ENCODE measurements at regions not wholly inside any gene's neighbourhood (a gene's known extent, or its start where the extent isn't known, plus 50 kb on each side); places are given as distances from the start of the nearest gene placed in this dataset.

GRCh38 chr17:52476638-52477313 is 318.3 kb upstream of the CA10 start:
- H3K27me3 Mint-ChIP-seq (ENCODE audit: low read depth, unreplicated experiment) = no peaks in the 10 kb centered on the region
- no peak overlapping the region for H3K27ac ChIP-seq (ENCODE audit: low read depth, low read length)
- no peaks in the 10 kb centered on the region for H4K20me1 ChIP-seq (ENCODE audit: insufficient read depth, low read length)
- no peak overlapping the region for H3K4me2 ChIP-seq (ENCODE audit: low read length)
- no peaks in the 10 kb centered on the region for H3K36me3 ChIP-seq (ENCODE audit: insufficient read depth, low read length)
- TF ChIP-seq CTCF (IDR thresholded peaks at IDR 0.05; ENCODE audit: insufficient read depth, low read depth, low read length) (no peak), EZH2 (IDR thresholded peaks at IDR 0.05; ENCODE audit: insufficient read depth, low read length) (no peak)
- H3K4me1 ChIP-seq (ENCODE audit: insufficient read depth, low read length) = no peaks in the 10 kb centered on the region
- DNase-seq (ENCODE audit: low read depth) (no peak), FAIRE-seq (no peak)
- no peaks in the 10 kb centered on the region for H3K9me3 Mint-ChIP-seq (ENCODE audit: unreplicated experiment)
- H3K4me3 Mint-ChIP-seq (ENCODE audit: unreplicated experiment) = no peak overlapping the region
- H3K9ac ChIP-seq (ENCODE audit: low read length) = no peak overlapping the region
- H3K27ac Mint-ChIP-seq (ENCODE audit: unreplicated experiment) = no peak overlapping the region
- no peaks in the 10 kb centered on the region for H3K79me2 ChIP-seq (ENCODE audit: insufficient read depth, low read length)
- peaks cover 3% of the 10 kb centered on the region for H3K9me3 ChIP-seq (ENCODE audit: insufficient read depth, low read depth, low read length)
- H3K36me3 Mint-ChIP-seq (ENCODE audit: low read depth, unreplicated experiment) = no peaks in the 10 kb centered on the region
- no peaks in the 10 kb centered on the region for H3K4me1 Mint-ChIP-seq (ENCODE audit: low read depth, unreplicated experiment)
- H3K27me3 ChIP-seq (ENCODE audit: insufficient read depth, low read length) = no peaks in the 10 kb centered on the region
- no peak overlapping the region for H2AFZ ChIP-seq (ENCODE audit: low read depth, low read length)
- H3K4me3 ChIP-seq (ENCODE audit: insufficient read depth, low read depth, low read length) = no peak overlapping the region

DNA sequence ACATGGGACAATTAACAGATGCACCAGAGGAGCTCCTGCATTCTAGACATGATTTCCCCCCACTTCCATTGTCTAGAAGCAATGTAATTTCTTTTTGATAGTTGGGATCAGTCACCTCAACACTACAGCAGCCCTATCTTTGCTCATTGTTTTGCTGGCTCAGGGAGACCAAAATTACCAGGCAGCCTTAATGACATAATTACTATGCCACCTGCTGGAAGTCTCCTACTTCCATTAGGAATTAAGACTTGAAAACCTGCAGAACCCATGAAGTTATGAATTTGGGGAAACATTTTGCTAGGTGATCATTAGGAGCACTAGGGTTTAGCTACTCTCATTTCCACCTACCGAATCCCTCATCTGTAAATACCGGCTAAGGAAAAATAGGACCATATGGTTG is 312.0 kb upstream of the CA10 start:
- no peak for FAIRE-seq

More for the DNA sequence above, 312.0 kb upstream of the CA10 start:
- H3K4me1 ChIP-seq (ENCODE audit: insufficient read depth, low read length) = no peaks in the 10 kb centered on the region
- Mint-ChIP-seq H3K4me1 (ENCODE audit: low read depth, unreplicated experiment) (no peaks in the 10 kb centered on the region), H3K9me3 (ENCODE audit: unreplicated experiment) (no peaks in the 10 kb centered on the region), H3K4me3 (ENCODE audit: unreplicated experiment) (no peak overlapping the region), H3K36me3 (ENCODE audit: low read depth, unreplicated experiment) (no peaks in the 10 kb centered on the region), H3K27ac (ENCODE audit: unreplicated experiment) (no peak overlapping the region), H3K27me3 (ENCODE audit: low read depth, unreplicated experiment) (peaks cover 3% of the 10 kb centered on the region)
- H3K9me3 ChIP-seq (ENCODE audit: insufficient read depth, low read depth, low read length) = no peaks in the 10 kb centered on the region
- no peak overlapping the region for H3K27ac ChIP-seq (ENCODE audit: low read depth, low read length)
- TF ChIP-seq EZH2 (IDR thresholded peaks at IDR 0.05; ENCODE audit: insufficient read depth, low read length) (no peak), CTCF (IDR thresholded peaks at IDR 0.05; ENCODE audit: insufficient read depth, low read depth, low read length) (no peak)
- H3K27me3 ChIP-seq (ENCODE audit: insufficient read depth, low read length) = no peaks in the 10 kb centered on the region
- H4K20me1 ChIP-seq (ENCODE audit: insufficient read depth, low read length) = no peaks in the 10 kb centered on the region
- no peak overlapping the region for H3K9ac ChIP-seq (ENCODE audit: low read length)
- H3K79me2 ChIP-seq (ENCODE audit: insufficient read depth, low read length) = no peaks in the 10 kb centered on the region
- no peak overlapping the region for H2AFZ ChIP-seq (ENCODE audit: low read depth, low read length)
- no peaks in the 10 kb centered on the region for H3K36me3 ChIP-seq (ENCODE audit: insufficient read depth, low read length)
- DNase-seq (ENCODE audit: low read depth) = no peak
- no peak overlapping the region for H3K4me3 ChIP-seq (ENCODE audit: insufficient read depth, low read depth, low read length)
- no peak overlapping the region for H3K4me2 ChIP-seq (ENCODE audit: low read length)

Data from astrocyte (in vitro differentiated cells and primary cell).